ENCODE measurements at regions not wholly inside any gene's neighbourhood (a gene's known extent, or its start where the extent isn't known, plus 50 kb on each side); places are given as distances from the start of the nearest gene placed in this dataset.

DNA sequence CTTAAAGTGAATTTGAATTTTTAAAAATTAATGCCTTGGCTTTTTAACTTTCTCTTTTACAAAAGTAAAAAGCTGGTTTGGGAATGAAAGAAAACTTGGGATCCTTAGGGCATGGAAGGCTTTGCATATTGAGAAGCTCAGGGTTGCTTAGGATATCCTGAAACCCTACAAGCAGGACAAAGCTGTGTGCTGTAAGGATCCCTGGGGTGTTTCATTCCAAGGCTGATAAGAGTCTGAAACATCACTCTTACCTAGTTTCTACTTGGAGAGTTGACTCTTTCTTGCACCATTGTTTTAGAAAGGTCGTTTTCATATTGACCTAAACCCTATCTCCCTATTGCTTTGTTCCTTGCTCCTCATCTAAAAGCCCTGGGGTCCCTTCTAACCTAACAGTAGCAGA is 325.9 kb upstream of the NT5C1B start:
- ATAC-seq = no peak
- no TSS peak for BruUV-seq (replicated peaks)

DNA sequence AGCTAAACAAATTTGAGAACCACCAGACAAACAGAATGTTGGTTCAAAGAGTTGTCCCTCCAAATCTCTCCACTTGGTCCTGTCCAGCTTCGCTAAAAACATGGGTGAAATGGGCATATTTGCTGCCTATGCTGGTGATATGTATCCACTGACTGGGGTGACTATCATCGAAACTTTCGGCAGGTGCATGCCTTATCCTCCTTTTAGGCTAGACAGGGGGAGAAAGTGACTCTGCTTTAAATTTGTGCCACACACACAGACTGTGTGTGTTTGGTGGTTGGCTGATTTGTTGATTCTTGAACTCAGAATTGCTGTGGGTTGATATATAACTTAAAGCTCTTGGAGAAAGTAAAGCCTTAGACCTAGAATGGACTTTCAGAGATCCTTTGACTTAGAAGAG is 324.1 kb upstream of the NT5C1B start:
- Histone ChIP-seq H3K9me3 (ENCODE audit: low read length) (no peaks in the 10 kb centered on the region), H3K9me2 (replicated peaks; ENCODE audit: low read length) (no peaks in the 10 kb centered on the region), H2AFZ (ENCODE audit: low read length) (no peak overlapping the region), H3K4me2 (ENCODE audit: low read length) (no peak overlapping the region), H3K27ac (ENCODE audit: low read length) (no peak overlapping the region), H3K4me3 (ENCODE audit: low read length) (no peak overlapping the region), H3K27me3 (ENCODE audit: low read length) (no peaks in the 10 kb centered on the region), H4K20me1 (ENCODE audit: low read length) (no peaks in the 10 kb centered on the region), H3K79me2 (ENCODE audit: low read length) (no peaks in the 10 kb centered on the region), H3K9ac (ENCODE audit: low read length) (no peak overlapping the region), H3F3A (ENCODE audit: low read length, unreplicated experiment) (no peaks in the 10 kb centered on the region), H3K36me3 (ENCODE audit: low read depth, low read length) (no peaks in the 10 kb centered on the region), H3K4me1 (ENCODE audit: insufficient read depth, low read length) (peaks cover 6% of the 10 kb centered on the region)
- ChIA-PET CTCF (no interaction called here), POLR2A (ENCODE audit: unreplicated experiment) (no interaction called here)
- no TSS peak for BruUV-seq (replicated peaks)
- ATAC-seq (no peak), DNase-seq (no peak)
- TF ChIP-seq, protein P1, sequence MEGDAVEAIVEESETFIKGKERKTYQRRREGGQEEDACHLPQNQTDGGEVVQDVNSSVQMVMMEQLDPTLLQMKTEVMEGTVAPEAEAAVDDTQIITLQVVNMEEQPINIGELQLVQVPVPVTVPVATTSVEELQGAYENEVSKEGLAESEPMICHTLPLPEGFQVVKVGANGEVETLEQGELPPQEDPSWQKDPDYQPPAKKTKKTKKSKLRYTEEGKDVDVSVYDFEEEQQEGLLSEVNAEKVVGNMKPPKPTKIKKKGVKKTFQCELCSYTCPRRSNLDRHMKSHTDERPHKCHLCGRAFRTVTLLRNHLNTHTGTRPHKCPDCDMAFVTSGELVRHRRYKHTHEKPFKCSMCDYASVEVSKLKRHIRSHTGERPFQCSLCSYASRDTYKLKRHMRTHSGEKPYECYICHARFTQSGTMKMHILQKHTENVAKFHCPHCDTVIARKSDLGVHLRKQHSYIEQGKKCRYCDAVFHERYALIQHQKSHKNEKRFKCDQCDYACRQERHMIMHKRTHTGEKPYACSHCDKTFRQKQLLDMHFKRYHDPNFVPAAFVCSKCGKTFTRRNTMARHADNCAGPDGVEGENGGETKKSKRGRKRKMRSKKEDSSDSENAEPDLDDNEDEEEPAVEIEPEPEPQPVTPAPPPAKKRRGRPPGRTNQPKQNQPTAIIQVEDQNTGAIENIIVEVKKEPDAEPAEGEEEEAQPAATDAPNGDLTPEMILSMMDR (conservative IDR thresholded peaks at IDR 0.05; ENCODE audit: low read depth, low read length) = no peak
- TF ChIP-seq EZH2phosphoT487 (IDR thresholded peaks at IDR 0.05; ENCODE audit: borderline replicate concordance, low read length) (no peak), EZH2 (IDR thresholded peaks at IDR 0.05; ENCODE audit: low read length, unreplicated experiment) (no peak)
- intact Hi-C loops (cut with micrococcal nuclease) = no loop called here

More for the DNA sequence above, 325.9 kb upstream of the NT5C1B start:
- no peaks in the 10 kb centered on the region for H3K9me3 ChIP-seq (ENCODE audit: low read length)
- H3K27ac ChIP-seq (ENCODE audit: low read length) = no peak overlapping the region
- no peak overlapping the region for H3K9ac ChIP-seq (ENCODE audit: low read length)
- no peaks in the 10 kb centered on the region for H3F3A ChIP-seq (ENCODE audit: low read length, unreplicated experiment)
- H3K36me3 ChIP-seq (ENCODE audit: low read depth, low read length) = no peaks in the 10 kb centered on the region
- H3K9me2 ChIP-seq (replicated peaks; ENCODE audit: low read length) = no peaks in the 10 kb centered on the region
- no peaks in the 10 kb centered on the region for H4K20me1 ChIP-seq (ENCODE audit: low read length)
- no peak for DNase-seq
- H3K4me3 ChIP-seq (ENCODE audit: low read length) = no peak overlapping the region
- ChIA-PET CTCF (no interaction called here), POLR2A (ENCODE audit: unreplicated experiment) (no interaction called here)
- no peak overlapping the region for H2AFZ ChIP-seq (ENCODE audit: low read length)
- no peaks in the 10 kb centered on the region for H3K79me2 ChIP-seq (ENCODE audit: low read length)
- peaks cover 6% of the 10 kb centered on the region for H3K4me1 ChIP-seq (ENCODE audit: insufficient read depth, low read length)
- TF ChIP-seq EZH2 (IDR thresholded peaks at IDR 0.05; ENCODE audit: low read length, unreplicated experiment) (no peak), EZH2phosphoT487 (IDR thresholded peaks at IDR 0.05; ENCODE audit: borderline replicate concordance, low read length) (no peak)
- TF ChIP-seq, protein P1 (conservative IDR thresholded peaks at IDR 0.05; ENCODE audit: low read depth, low read length) = no peak
- intact Hi-C loops (cut with micrococcal nuclease) = no loop called here
- H3K4me2 ChIP-seq (ENCODE audit: low read length) = no peak overlapping the region
- no peaks in the 10 kb centered on the region for H3K27me3 ChIP-seq (ENCODE audit: low read length)

DNA sequence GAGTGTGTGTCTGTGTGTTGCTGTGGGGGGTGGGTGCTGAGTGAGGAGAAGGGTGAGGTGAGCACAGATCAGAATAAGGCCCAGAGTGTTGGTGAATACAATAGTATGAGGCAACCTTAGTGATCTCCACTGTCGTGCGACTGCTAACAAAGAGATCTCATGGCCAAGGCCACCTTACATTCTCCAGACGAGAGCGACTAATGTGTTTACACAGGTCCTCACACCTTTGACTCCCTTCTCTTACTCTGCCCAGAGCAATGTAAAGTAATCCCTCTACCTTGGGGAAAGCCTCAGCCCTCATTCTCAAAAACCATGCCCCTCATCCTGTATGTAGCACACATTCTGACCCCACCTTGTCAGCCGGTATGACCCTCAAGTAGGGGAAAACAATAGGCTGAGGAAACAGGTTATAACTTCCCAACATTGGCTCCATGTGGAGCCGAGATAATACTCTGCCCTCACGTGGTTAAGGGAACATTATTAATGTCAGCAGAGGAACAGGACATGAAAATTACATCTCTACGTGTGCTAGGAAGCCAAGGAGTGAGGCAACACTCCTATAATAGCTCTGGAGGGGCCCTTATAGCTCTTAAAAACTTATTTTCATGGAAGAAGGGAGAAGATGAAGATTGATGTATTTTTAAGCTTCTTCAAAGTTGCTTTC is 323.0 kb upstream of the NT5C1B start:
- Histone ChIP-seq H3K4me1 (ENCODE audit: insufficient read depth, low read length) (peaks cover 6% of the 10 kb centered on the region), H3F3A (ENCODE audit: low read length, unreplicated experiment) (no peaks in the 10 kb centered on the region), H3K36me3 (ENCODE audit: low read depth, low read length) (no peaks in the 10 kb centered on the region), H3K9ac (ENCODE audit: low read length) (no peak overlapping the region), H4K20me1 (ENCODE audit: low read length) (no peaks in the 10 kb centered on the region), H3K79me2 (ENCODE audit: low read length) (no peaks in the 10 kb centered on the region), H2AFZ (ENCODE audit: low read length) (no peak overlapping the region), H3K9me2 (replicated peaks; ENCODE audit: low read length) (no peaks in the 10 kb centered on the region), H3K27me3 (ENCODE audit: low read length) (no peaks in the 10 kb centered on the region), H3K4me3 (ENCODE audit: low read length) (no peak overlapping the region), H3K9me3 (ENCODE audit: low read length) (no peaks in the 10 kb centered on the region), H3K4me2 (ENCODE audit: low read length) (no peak overlapping the region), H3K27ac (ENCODE audit: low read length) (no peak overlapping the region)
- BruUV-seq (replicated peaks) = no TSS peak
- DNase-seq = no peak
- intact Hi-C loops (cut with micrococcal nuclease) = no loop called here
- TF ChIP-seq EZH2 (IDR thresholded peaks at IDR 0.05; ENCODE audit: low read length, unreplicated experiment) = no peak
- TF ChIP-seq, protein P1 (conservative IDR thresholded peaks at IDR 0.05; ENCODE audit: low read depth, low read length) = no peak
- no peak for TF ChIP-seq EZH2phosphoT487 (IDR thresholded peaks at IDR 0.05; ENCODE audit: borderline replicate concordance, low read length)
- ChIA-PET CTCF (no interaction called here), POLR2A (ENCODE audit: unreplicated experiment) (no interaction called here)
- ATAC-seq = no peak; the same call in 1 of the 2 replicates
